HG03342 (cell line): ENCODE measurements at regions not wholly inside any gene's neighbourhood (a gene's known extent, or its start where the extent isn't known, plus 50 kb on each side); places are given as distances from the start of the nearest gene placed in this dataset.
"Not testable (repeated sequence)": the region's sequence is repeated elsewhere in the genome, so short reads cannot be mapped to it uniquely, and the experiment has no call there.

Experiments
- ATAC-seq: cut with Tn5 transposase; IDR thresholded peaks from one replicate; pipeline ENCODE4 v1.9.1; 2021; ENCODE audit warnings: mild to moderate bottlenecking, moderate library complexity; ENCODE audit not compliant: unreplicated experiment

DNA sequence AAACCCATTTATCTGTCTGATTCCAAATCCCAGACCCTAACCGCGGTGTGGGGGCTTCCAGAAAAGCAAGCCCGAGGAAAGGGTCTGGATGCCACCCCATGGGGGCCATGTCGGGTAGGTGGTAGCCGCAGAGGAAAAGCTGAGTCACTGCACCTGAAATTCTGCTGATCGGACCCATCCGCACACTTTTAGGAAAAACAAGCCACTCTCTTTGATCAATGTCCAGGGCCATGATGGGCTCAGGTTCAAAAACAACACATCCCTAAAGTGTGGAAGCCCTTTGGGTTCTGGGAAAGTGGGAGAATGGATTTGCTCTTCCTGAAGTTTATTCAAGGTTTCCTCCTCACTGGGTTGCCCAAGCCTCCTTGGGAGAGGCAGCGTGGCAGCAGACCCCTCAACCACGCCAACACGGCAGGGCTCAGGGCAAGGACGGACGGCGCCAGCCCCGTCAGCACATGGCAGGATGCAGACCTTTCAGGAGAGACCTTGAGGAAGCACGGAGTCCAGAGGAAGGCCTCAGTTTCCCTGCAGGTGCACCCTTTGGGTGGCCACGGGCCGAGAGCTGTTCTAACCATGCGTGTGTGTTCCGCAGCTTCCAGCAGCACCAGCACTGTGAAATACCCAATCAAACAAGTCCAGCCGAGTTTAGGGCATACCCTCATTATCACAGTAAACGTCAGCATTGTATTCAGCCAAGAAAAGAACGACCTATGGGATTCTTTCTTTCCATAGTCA, 367.0 kb downstream of the FOXL1 start:
- ATAC-seq = no peak

- ATAC-seq = no peak
Measured at GRCh38 chr16:86946396-86946795, 368.0 kb downstream of the FOXL1 start.

DNA sequence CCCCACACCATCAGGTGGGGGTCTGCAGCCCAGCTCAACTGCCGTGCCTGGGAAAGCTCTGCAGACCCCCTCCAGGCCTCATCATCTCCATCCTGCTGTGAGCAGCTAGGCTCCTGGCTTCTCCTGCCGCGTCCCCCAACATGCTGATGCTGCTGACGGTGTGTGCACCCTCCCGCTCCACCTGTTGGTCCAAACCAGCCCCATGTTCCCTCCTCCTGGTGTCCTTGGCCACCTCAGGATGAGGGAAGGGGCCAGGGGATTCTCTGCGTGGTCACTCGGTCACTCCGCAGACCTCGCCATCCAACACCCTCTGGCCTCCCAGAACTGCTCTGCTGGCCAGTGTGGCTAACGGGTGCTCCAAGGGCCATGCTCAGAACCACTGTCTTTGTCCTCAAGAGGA, 368.6 kb downstream of the FOXL1 start:
- no peak for ATAC-seq

DNA sequence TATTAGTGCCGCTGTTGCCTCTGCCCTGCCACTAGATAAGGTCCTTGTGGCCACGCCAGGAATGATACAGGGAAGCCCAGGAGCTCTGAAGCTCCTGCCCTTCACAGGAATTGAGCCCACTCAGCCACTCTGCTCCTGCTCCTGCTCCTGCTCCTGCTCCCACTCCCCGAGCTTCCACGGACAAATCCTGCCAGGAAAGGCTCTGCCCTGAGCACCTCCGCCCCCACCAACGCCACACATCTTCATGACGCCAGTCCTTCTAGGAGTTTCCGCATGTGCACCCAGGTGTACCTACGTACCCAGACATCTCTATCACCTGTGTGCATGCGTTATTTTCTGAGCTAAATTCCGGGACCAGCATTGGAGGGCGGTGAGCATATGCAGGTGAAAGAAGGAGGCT, 369.1 kb downstream of the C16orf95 start:
- no peak for ATAC-seq

- no peak for ATAC-seq
Measured at GRCh38 chr16:86949116-86949515, 368.1 kb downstream of the C16orf95 start.

GRCh38 chr16:86949630-86950029, 367.6 kb downstream of the C16orf95 start:
- ATAC-seq = no peak

DNA sequence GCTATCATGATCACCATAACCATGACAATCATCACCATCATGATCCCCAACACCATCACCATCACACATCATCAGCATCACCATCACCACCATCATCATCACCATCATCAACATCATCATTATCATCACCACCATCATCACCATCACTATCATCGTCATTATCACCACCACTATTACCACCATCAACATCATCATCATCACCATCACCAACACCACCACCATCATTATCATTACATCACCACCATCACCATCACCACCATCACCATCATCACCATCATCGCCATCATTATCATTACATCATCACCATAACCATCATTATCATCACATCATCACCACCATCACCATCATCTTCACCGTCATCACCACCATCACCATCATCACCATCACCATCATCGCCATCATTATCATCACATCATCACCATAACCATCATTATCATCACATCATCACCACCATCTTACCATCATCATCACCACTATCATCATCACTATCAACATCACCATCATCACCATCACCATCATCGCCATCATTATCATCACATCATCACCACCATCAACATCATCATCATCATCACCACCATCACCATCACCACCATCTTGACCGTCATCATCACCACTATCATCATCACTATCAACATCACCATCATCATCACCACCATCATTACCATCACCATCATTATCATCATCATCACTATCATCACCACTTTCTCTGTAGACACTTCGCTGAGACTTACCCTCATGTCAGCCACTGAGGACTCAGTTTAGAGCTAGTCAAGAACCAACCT, 366.0 kb downstream of the C16orf95 start:
- no peak for ATAC-seq

DNA sequence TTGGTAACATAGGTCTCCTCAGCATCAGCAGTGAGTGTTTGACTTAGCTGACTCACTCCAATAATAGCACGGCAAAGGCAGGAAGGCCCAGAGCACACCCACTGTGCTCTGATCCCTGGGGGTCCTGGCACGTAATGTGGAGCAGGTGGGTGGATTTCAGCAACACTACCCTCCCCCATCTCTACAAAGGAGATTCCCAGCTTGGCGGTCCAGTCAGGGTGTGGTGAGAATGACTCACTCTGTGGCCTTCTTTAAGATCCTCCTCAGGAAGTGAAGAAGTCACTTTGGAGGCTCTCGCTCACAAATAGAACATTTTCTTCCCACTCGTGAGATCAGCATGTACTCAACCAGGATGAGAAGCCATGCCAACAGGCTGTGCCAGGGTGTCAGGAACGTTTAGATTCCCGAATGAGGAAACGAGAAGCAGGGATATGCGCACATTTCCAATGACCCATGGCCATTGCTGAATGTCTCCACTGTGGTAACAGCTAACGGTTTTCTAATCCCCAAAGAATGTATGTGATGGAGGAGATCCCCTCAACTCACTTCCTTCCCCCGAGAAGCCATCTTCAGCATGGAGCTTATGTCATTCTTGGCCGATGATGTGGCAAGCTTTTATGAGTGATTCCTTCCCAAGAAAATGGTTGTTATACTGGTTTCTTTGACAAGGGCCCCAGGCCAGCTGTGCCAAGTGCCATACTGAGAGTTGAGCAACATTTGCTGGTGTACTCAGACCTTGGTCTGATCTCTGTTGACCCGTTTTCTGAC, 365.2 kb downstream of the C16orf95 start:
- no peak for ATAC-seq

DNA sequence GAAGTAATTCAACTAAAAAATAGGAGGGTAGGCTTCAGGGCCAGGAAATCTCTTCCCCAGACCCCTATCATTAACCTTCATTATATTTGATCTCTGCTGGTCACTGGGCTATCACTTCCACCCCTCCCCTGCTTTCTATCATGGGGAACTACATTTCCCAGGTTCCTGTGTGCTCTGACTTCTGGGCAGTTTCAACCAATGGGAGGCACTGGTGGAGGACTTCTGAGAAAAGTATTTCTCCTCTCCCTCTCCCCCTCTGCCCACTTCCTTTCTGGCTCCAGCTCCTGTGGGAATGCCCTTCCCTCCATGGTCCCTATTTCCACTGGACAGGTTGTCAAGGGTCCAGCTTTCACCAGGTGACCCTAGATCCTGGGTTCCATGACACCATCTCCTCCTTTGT, 364.4 kb downstream of the C16orf95 start:
- no peak for ATAC-seq

DNA sequence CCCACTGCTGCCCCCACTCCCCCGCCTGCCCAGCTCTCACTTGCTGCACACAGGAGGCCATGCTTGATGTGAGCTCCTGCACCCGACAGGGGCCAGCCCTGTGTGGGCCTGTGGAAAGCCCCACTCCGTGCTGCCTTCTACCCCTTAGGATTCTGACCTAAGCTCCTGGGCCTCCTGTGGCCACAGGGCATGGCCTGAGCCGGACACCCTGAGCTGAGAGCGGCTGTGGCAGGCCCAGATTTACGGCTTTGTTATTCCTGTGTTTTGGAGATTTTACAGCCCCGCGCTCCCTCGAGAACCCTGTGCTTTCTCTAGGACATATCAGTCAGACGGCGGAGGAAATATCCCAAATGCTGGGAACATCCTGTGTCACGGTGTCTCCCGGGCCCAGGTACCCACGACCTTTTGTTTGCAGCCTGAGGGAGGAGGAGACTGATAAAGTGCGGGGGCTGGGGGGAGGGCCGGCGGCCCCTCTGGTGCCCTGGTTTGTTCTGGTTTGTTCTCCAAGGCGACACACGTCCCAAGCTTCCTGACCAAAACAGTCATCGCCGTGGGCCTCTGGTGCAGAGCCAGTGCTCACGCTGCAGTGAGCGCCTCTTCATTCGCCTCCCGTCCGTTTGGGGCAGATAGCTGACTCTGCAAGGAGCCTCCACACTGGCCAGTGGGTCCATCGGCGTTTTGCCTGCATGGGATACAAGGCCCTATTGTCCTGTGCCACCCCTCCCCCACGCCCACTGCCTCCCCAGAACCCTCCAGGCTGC, 363.4 kb downstream of the C16orf95 start:
- no peak for ATAC-seq

- no peak for ATAC-seq
Measured at GRCh38 chr16:86955136-86955855, 361.9 kb downstream of the C16orf95 start.

- no peak for ATAC-seq
Measured at GRCh38 chr16:86956437-86956836, 360.8 kb downstream of the C16orf95 start.

- not testable (repeated sequence) for ATAC-seq
Measured at GRCh38 chr16:86957662-86958198, 359.5 kb downstream of the C16orf95 start.

GRCh38 chr16:86958423-86958822, 358.8 kb downstream of the C16orf95 start:
- no peak for ATAC-seq

GRCh38 chr16:86959091-86959651, 358.0 kb downstream of the C16orf95 start:
- no peak for ATAC-seq

DNA sequence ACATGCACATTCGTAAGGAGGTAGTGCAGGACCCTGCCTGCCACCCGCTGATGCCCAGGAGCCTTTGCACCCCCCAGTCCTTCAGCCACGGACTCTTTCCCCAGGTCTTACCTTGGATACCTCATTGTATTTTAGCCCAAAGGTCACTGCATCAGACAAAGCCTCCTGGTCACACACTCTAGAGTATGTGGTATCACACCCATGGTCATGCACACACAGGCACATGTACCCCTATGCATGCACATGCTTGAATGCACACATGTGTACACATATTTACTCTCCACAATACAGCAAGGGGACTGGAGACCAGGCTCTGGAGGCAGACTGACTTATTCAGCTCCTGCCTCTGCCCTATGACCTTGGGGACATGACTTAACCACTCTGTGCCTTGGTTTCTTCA, 357.5 kb downstream of the C16orf95 start:
- no peak for ATAC-seq

DNA sequence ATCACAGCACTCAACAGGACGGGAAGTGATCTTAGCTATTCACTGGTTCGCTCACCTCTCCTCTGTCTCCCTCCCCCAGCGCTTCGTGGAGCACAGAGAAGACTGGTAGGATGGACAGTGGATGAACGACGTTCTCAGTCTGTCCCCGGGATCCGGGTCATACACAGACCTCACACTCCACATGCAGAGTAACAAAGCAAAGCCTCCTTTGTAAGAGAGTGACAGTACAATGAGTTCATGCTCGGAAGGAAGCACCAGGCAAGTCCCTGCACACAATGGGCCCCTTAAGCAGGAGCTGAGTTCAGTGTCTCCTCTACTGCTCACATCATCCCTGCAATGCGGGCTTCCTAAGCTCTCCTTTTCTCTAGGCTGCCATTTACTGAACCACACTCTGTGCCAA, 356.9 kb downstream of the C16orf95 start:
- ATAC-seq = no peak

DNA sequence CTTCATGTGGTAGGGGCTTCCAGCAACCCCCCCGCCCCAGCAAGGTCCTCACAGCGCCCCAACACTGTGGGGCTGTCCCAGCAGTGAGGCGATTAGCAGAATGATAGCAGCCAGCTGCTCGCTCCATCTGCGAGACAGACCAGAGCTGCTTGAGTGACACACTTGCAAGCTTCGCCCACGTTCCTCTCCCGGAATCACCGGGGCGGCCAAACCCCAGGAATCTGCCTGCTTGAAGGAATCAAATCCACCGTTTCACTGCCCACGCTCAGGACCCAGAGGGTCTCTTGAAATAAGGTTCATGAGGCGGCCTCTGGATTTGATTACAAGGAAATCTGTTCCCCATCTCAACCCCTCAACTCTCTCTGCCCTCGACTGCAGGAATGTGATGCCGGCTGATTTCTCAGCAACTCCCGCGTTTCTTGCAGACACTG, 356.0 kb downstream of the C16orf95 start:
- ATAC-seq = no peak

GRCh38 chr16:86962259-86962658, 354.9 kb downstream of the C16orf95 start:
- ATAC-seq = no peak

GRCh38 chr16:86962913-86963312, 354.3 kb downstream of the C16orf95 start:
- ATAC-seq = no peak
